Brain microvascular endothelial cell (primary cell): ENCODE measurements at regions not wholly inside any gene's neighbourhood (a gene's known extent, or its start where the extent isn't known, plus 50 kb on each side); places are given as distances from the start of the nearest gene placed in this dataset.

Experiments
- DNase-seq: peaks from one replicate; pipeline ENCODE4 v3.0.0-alpha.2; 2020
- H3K27ac ChIP-seq: fragments of 250-450 bp; sonication (Bioruptor Pico); 2 replicates; pipeline ENCODE4 v1.5.1; 2020; ENCODE audit warnings: mild to moderate bottlenecking, moderate library complexity
- H3K27me3 ChIP-seq: fragments of 250-450 bp; sonication (Bioruptor Pico); replicated peaks from 2 replicates; pipeline ENCODE4 v1.5.1; 2020; ENCODE audit warnings: mild to moderate bottlenecking
- H3K36me3 ChIP-seq: fragments of 250-450 bp; sonication (Bioruptor Pico); replicated peaks from 2 replicates; pipeline ENCODE4 v1.5.1; 2020; ENCODE audit warnings: mild to moderate bottlenecking
- H3K4me3 ChIP-seq: 2 replicates; pipeline ENCODE4 v1.5.1; 2011; ENCODE audit warnings: low read depth, mild to moderate bottlenecking, control low read depth, low read length, moderate library complexity
- in situ Hi-C: cut with HindIII; loops from 2 replicates; pipeline ENCODE4 v1.10.0; 2017; ENCODE audit warnings: low sequenced_read_pairs, low pct_ligation_motif_present
- TF ChIP-seq, protein P1 (sequence below): IDR thresholded peaks from 2 replicates; pipeline ENCODE4 v1.5.1; 2011; ENCODE audit warnings: low read depth, mild to moderate bottlenecking, moderate library complexity, low read length, control low read depth, inconsistent platforms; ENCODE audit errors: missing control alignments

DNA sequence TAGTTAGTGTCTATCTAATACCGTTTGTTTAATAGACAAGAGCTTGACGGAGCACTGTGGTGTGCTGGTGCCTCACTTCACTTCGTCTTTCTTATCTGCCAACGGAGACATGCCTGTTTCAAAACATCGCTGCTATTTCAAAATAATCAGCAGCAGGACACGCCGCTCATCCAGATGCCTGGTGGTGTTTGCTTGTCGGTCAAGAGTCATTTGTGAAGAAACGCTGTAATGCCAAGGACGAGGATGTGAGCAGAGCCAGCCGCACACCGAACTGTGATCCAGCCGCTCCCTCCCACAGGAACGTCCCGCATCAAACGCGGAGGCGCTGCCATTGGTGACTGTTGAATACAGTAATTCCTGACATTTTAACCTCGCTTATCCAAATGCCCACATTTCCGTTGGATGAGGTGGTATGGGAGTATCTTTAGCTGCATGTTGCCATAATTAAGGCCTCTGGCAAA lies 432.4 kb downstream of the FBXO15 start:
- Histone ChIP-seq H3K27ac (no peak overlapping the region), H3K27me3 (no peaks in the 10 kb centered on the region), H3K36me3 (no peaks in the 10 kb centered on the region), H3K4me3 (no peak overlapping the region)
- in situ Hi-C loops, result no loop called here
- TF ChIP-seq, protein P1, sequence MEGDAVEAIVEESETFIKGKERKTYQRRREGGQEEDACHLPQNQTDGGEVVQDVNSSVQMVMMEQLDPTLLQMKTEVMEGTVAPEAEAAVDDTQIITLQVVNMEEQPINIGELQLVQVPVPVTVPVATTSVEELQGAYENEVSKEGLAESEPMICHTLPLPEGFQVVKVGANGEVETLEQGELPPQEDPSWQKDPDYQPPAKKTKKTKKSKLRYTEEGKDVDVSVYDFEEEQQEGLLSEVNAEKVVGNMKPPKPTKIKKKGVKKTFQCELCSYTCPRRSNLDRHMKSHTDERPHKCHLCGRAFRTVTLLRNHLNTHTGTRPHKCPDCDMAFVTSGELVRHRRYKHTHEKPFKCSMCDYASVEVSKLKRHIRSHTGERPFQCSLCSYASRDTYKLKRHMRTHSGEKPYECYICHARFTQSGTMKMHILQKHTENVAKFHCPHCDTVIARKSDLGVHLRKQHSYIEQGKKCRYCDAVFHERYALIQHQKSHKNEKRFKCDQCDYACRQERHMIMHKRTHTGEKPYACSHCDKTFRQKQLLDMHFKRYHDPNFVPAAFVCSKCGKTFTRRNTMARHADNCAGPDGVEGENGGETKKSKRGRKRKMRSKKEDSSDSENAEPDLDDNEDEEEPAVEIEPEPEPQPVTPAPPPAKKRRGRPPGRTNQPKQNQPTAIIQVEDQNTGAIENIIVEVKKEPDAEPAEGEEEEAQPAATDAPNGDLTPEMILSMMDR, result no peak
- DNase-seq, result no peak

DNA sequence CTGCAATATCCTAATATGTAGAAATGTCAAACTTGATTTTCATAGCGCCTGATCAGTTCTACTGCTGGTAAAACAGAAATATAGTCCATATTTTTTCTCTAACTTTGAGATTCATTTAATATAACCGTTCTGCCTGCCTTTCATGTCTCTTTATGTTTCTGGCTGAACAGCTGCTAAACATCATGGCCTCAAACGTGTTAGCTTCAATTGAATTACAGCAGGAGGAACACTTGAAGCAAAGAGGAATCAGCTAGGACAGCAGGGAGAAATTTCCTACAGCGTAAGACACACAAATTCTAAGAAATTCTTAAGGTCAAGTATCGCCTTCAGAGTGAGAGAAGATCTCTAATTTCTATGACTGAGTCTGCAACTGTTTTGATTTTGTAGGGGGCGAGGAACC lies 433.2 kb downstream of the FBXO15 start:
- no peaks in the 10 kb centered on the region for H3K36me3 ChIP-seq
- DNase-seq, result no peak
- H3K27ac ChIP-seq, result no peak overlapping the region
- in situ Hi-C loops, result no loop called here
- TF ChIP-seq, protein P1, result no peak
- no peaks in the 10 kb centered on the region for H3K27me3 ChIP-seq
- H3K4me3 ChIP-seq, result no peak overlapping the region

DNA sequence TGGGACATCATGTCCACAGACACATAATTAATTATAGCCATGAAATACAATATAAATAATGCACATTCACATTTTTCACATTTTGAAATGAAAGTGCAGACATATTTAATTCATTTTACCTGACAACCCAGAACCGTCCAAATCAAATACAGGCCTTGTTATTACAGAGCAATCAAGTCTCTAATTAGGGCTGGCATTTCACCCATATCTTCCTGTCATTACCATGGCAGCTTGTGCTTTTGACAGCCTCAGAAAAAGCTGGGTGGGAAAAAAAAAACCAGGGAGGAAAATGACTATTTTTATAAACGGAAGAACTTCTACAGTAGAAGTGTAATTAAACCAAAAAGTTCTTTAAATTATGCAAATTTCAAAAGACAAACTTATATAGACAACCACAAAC lies 436.4 kb downstream of the FBXO15 start:
- Histone ChIP-seq H3K27me3 (no peaks in the 10 kb centered on the region), H3K27ac (no peak overlapping the region), H3K4me3 (no peak overlapping the region), H3K36me3 (no peaks in the 10 kb centered on the region)
- in situ Hi-C loops, result no loop called here
- TF ChIP-seq, protein P1, result no peak
- no peak for DNase-seq

DNA sequence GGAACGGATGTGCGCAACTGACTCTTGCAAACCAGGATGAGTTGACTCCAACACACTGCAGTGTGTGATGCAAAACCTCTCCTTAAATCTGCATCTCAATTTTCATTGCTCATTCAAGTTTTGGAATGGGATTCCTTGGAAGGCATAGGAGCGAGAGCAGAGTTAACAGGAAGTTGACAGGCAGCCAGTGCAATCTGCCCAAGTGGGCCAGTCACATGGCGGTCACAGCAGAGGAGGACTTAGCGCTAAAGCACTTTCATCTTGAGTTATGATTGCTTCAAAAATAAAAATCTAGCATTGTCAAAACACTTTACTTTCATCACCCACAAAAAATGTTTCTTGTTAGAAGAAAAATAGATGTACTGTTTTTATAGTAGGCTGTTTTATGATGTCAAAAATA lies 439.0 kb downstream of the FBXO15 start:
- TF ChIP-seq, protein P1, result no peak
- Histone ChIP-seq H3K27ac (no peak overlapping the region), H3K36me3 (no peaks in the 10 kb centered on the region), H3K4me3 (no peak overlapping the region), H3K27me3 (no peaks in the 10 kb centered on the region)
- in situ Hi-C loops, result no loop called here
- DNase-seq, result no peak

DNA sequence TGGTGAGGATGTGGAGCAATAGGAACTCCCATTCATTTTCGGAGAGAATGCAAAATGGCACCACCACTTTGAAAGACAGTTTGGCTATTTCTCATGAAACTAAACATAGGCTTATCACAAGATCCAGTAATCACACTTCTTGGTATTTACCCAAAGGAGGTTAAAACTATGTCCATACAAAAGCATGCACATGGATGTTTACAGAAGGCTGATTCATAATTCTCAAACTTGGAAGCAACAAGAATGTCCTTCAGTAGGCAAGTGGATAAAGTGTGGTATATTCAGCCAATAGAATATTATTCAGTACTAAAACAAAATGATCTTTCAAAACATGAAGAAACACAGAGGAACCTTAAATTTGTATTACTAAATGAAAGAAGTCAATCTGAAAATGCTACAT lies 440.6 kb downstream of the FBXO15 start:
- TF ChIP-seq, protein P1, result no peak
- in situ Hi-C loops, result no loop called here
- Histone ChIP-seq H3K4me3 (no peak overlapping the region), H3K27me3 (no peaks in the 10 kb centered on the region), H3K36me3 (no peaks in the 10 kb centered on the region), H3K27ac (no peak overlapping the region)
- DNase-seq, result no peak

DNA sequence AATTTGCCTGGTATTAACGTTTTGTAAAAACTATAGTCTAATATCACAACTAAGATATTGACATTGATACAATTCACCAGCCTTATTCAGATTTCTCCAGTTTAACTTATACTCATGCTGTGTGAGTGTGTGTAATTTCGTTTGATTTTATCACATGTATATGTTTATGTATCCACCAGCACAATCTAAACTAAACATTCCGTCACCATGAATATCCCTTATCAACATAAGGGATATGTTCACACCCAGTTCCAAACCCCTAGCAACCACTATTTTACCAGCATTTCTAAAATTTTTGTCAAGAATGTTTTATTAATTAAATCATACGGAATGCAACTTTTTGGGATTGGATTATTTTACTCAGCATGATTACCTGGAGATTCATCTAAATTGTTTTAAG lies 450.3 kb downstream of the FBXO15 start:
- TF ChIP-seq, protein P1, result no peak
- no peak for DNase-seq
- in situ Hi-C loops, result no loop called here
- no peaks in the 10 kb centered on the region for H3K36me3 ChIP-seq
- H3K27me3 ChIP-seq, result no peaks in the 10 kb centered on the region
- H3K27ac ChIP-seq, result no peak overlapping the region
- H3K4me3 ChIP-seq, result no peak overlapping the region
